GM19025 (cell line): ENCODE measurements at regions not wholly inside any gene's neighbourhood (a gene's known extent, or its start where the extent isn't known, plus 50 kb on each side); places are given as distances from the start of the nearest gene placed in this dataset.

Source experiments
- ATAC-seq: cut with Tn5 transposase; IDR thresholded peaks from one replicate; pipeline ENCODE4 v1.9.1; 2021; ENCODE audit warnings: mild to moderate bottlenecking, low read depth, moderate library complexity; ENCODE audit not compliant: unreplicated experiment

GRCh38 chr22:48654492-48654891, 1173.2 kb downstream of the BRD1 start:
- ATAC-seq: no peak

- ATAC-seq: no peak
These were observed 1173.7 kb downstream of the BRD1 start for GRCh38 chr22:48653929-48654328.

GRCh38 chr22:48653306-48653705, 1174.4 kb downstream of the BRD1 start:
- ATAC-seq: no peak

GRCh38 chr22:48652796-48653195, 1174.9 kb downstream of the BRD1 start:
- ATAC-seq: no peak

GRCh38 chr22:48651981-48652538, 1175.6 kb downstream of the BRD1 start:
- no peak for ATAC-seq

- ATAC-seq: no peak
These were observed 1176.4 kb downstream of the BRD1 start for GRCh38 chr22:48651036-48651890.

- no peak for ATAC-seq
These were observed 1177.2 kb downstream of the BRD1 start for GRCh38 chr22:48650323-48651035.

- ATAC-seq: no peak
These were observed 1178.2 kb downstream of the BRD1 start for GRCh38 chr22:48649466-48649865.

- ATAC-seq: no peak
These were observed 1178.6 kb downstream of the BRD1 start for GRCh38 chr22:48649031-48649430.

GRCh38 chr22:48647606-48648515, 1179.8 kb downstream of the BRD1 start:
- ATAC-seq: no peak

- ATAC-seq: no peak
These were observed 1180.6 kb downstream of the BRD1 start for GRCh38 chr22:48647051-48647450.

- no peak for ATAC-seq
These were observed 1181.3 kb downstream of the BRD1 start for GRCh38 chr22:48646216-48646925.

- ATAC-seq: no peak
These were observed 1181.9 kb downstream of the BRD1 start for GRCh38 chr22:48645766-48646165.

GRCh38 chr22:48644997-48645396, 1182.7 kb downstream of the BRD1 start:
- no peak for ATAC-seq

- ATAC-seq: no peak
These were observed 1183.6 kb downstream of the BRD1 start for GRCh38 chr22:48644108-48644507.

- ATAC-seq: no peak
These were observed 1184.5 kb downstream of the BRD1 start for GRCh38 chr22:48643066-48643731.

- no peak for ATAC-seq
These were observed 1185.1 kb downstream of the BRD1 start for GRCh38 chr22:48642550-48642949.

- no peak for ATAC-seq
These were observed 1185.7 kb downstream of the BRD1 start for GRCh38 chr22:48641906-48642475.
